ENCODE measurements at regions not wholly inside any gene's neighbourhood (a gene's known extent, or its start where the extent isn't known, plus 50 kb on each side); places are given as distances from the start of the nearest gene placed in this dataset.

DNA sequence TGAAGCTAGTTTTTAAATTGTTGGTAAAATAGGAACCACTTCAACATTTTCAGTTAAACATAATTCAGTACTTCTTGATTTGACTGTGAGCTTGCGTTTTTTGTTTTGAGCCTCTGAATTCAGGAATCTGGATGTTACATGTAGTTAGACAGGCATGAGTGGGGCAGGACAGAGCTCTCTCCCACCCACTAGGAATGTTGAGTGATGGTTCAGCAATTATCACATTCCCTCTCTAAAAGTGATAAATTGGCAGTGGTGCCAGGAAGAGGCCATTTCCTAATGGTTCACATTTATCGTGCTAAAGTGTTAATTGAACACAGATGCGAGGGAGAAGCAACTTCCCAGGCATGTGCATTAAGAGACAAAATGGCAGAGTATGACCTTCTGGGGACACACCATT, 465.5 kb upstream of the HTR1E start:
- BruUV-seq (replicated peaks): no TSS peak
- intact Hi-C loops (cut with micrococcal nuclease; ENCODE audit: unreplicated experiment) (no loop called here), in situ Hi-C loops (cut with HindIII; ENCODE audit: extremely low pct_ligation_motif_present, low pct_unique_long_range_greater_than_20kb) (no loop called here)
- TF ChIP-seq, protein P1, sequence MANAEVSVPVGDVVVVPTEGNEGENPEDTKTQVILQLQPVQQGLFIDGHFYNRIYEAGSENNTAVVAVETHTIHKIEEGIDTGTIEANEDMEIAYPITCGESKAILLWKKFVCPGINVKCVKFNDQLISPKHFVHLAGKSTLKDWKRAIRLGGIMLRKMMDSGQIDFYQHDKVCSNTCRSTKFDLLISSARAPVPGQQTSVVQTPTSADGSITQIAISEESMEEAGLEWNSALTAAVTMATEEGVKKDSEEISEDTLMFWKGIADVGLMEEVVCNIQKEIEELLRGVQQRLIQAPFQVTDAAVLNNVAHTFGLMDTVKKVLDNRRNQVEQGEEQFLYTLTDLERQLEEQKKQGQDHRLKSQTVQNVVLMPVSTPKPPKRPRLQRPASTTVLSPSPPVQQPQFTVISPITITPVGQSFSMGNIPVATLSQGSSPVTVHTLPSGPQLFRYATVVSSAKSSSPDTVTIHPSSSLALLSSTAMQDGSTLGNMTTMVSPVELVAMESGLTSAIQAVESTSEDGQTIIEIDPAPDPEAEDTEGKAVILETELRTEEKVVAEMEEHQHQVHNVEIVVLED (CRISPR knock-in tag; IDR thresholded peaks at IDR 0.05; ENCODE audit: borderline replicate concordance): no peak
- TF ChIP-seq, protein P2, sequence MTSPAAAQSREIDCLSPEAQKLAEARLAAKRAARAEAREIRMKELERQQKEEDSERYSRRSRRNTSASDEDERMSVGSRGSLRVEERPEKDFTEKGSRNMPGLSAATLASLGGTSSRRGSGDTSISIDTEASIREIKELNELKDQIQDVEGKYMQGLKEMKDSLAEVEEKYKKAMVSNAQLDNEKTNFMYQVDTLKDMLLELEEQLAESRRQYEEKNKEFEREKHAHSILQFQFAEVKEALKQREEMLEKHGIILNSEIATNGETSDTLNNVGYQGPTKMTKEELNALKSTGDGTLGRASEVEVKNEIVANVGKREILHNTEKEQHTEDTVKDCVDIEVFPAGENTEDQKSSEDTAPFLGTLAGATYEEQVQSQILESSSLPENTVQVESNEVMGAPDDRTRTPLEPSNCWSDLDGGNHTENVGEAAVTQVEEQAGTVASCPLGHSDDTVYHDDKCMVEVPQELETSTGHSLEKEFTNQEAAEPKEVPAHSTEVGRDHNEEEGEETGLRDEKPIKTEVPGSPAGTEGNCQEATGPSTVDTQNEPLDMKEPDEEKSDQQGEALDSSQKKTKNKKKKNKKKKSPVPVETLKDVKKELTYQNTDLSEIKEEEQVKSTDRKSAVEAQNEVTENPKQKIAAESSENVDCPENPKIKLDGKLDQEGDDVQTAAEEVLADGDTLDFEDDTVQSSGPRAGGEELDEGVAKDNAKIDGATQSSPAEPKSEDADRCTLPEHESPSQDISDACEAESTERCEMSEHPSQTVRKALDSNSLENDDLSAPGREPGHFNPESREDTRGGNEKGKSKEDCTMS (CRISPR knock-in tag; conservative IDR thresholded peaks at IDR 0.05): no peak
- TF ChIP-seq ZNF136 (CRISPR knock-in tag; IDR thresholded peaks at IDR 0.05; ENCODE audit: low read depth): no peak
- no peak for TF ChIP-seq CBX1 (IDR thresholded peaks at IDR 0.05; ENCODE audit: low read depth)
- TF ChIP-seq JARID2 (CRISPR knock-in tag; IDR thresholded peaks at IDR 0.05; ENCODE audit: insufficient replicate concordance): no peak
- no peaks in the 10 kb centered on the region for H3K36me3 ChIP-seq (replicated peaks in 1 of 2; ENCODE audit: control insufficient read depth in 1 of 2, insufficient read depth in 2 of 2, low read length in 2 of 2)
- no peaks in the 10 kb centered on the region for H3K27me3 ChIP-seq (ENCODE audit: control insufficient read depth in 1 of 2, insufficient read depth in 2 of 2, low read length in 2 of 2)
- H2AFZ ChIP-seq (ENCODE audit: low read length): no peak overlapping the region
- H3K9me3 ChIP-seq (ENCODE audit: low read length): peaks cover 18% of the 10 kb centered on the region; the same call in 1 of the 2 replicates
- CTCF ChIA-PET (ENCODE audit: low intra/inter-chr PET ratio, low total read pairs): no interaction called here
- H3K27ac ChIP-seq (ENCODE audit: extremely low read length, insufficient read depth, low read length): no peak overlapping the region
- H3K4me2 ChIP-seq (ENCODE audit: low read depth, low read length): no peak overlapping the region
- DNase-seq (ENCODE audit: low spot score) (no peak), ATAC-seq (no peak), FAIRE-seq (no peak)
- no peak overlapping the region for H3K4me3 ChIP-seq (replicated peaks in 1 of 3; ENCODE audit: insufficient read depth in 1 of 3, low read depth in 2 of 3, low read length in 3 of 3)
- POLR2A ChIA-PET: no interaction called here
- WGBS (ENCODE audit: low lambda C conversion rate): 1% methylated on average over 3 of the region's 3 CpGs
- no peaks in the 10 kb centered on the region for H3K4me1 ChIP-seq (ENCODE audit: insufficient read depth, low read length)
- H3K79me2 ChIP-seq (ENCODE audit: insufficient read depth, low read length): no peaks in the 10 kb centered on the region
- H4K20me1 ChIP-seq (ENCODE audit: insufficient read depth, low read length): no peaks in the 10 kb centered on the region
- no peak overlapping the region for H3K9ac ChIP-seq (ENCODE audit: insufficient read depth, low read depth, low read length)
